A673 (cell line): ENCODE measurements at regions not wholly inside any gene's neighbourhood (a gene's known extent, or its start where the extent isn't known, plus 50 kb on each side); places are given as distances from the start of the nearest gene placed in this dataset.

Experiments
- BruUV-seq: library from RNA; stranded (reverse); fragments of 400-500 nt; replicated peaks from 2 replicates; lab custom pipeline; 2021; lab: Mats Ljungman, UMichigan
- CTCF ChIA-PET: fragments of 300-600 bp; sonication (Branson Sonifier 250); formaldehyde crosslinking; loops from one replicate; lab custom pipeline; 2022; ENCODE audit warnings: antibody characterized with exemption; lab: Charles Lee
- POLR2A ChIA-PET: fragments of 300-600 bp; sonication (Branson Sonifier 250); formaldehyde crosslinking; loops from one replicate; lab custom pipeline; 2022; ENCODE audit warnings: antibody characterized with exemption; ENCODE audit not compliant: low non-redundant PET; lab: Charles Lee
- DNase-seq: peaks from one replicate; pipeline ENCODE4 v3.0.0-alpha.2; 2015; ENCODE audit warnings: low spot score
- H3K27ac ChIP-seq: fragments of 200-600 bp; sonication (generic); 2 replicates; pipeline ENCODE4 v1.5.1; 2016; ENCODE audit warnings: mixed run types, low read depth, mild to moderate bottlenecking, mixed read lengths, antibody characterized with exemption, low read length; ENCODE audit not compliant: poor library complexity, severe bottlenecking
- H3K27me3 ChIP-seq: fragments of 200-600 bp; sonication (generic); replicated peaks from 2 replicates; pipeline ENCODE4 v1.6.1; 2017; ENCODE audit warnings: mixed run types, low read depth, mild to moderate bottlenecking, mixed read lengths, antibody characterized with exemption, low read length; ENCODE audit not compliant: insufficient read depth, poor library complexity
- H3K36me3 ChIP-seq: fragments of 200-600 bp; sonication (generic); 2 replicates; pipeline ENCODE4 v1.6.1; 2016; ENCODE audit warnings: mixed run types, mild to moderate bottlenecking, mixed read lengths, antibody characterized with exemption, low read length; ENCODE audit not compliant: insufficient read depth, poor library complexity, severe bottlenecking
- H3K4me1 ChIP-seq: fragments of 200-600 bp; sonication (generic); 2 replicates; pipeline ENCODE4 v1.6.1; 2017; ENCODE audit warnings: mixed run types, mild to moderate bottlenecking, mixed read lengths, antibody characterized with exemption, low read length; ENCODE audit not compliant: insufficient read depth, poor library complexity, severe bottlenecking
- H3K4me3 ChIP-seq: fragments of 200-600 bp; sonication (generic); 2 replicates; pipeline ENCODE4 v1.5.1; 2016; ENCODE audit warnings: low read depth, mixed run types, mild to moderate bottlenecking, mixed read lengths, low read length; ENCODE audit not compliant: poor library complexity, severe bottlenecking
- H3K9me3 ChIP-seq: fragments of 200-600 bp; sonication (generic); 2 replicates; pipeline ENCODE4 v1.6.1; 2016; ENCODE audit warnings: mixed run types, low read depth, mild to moderate bottlenecking, mixed read lengths, antibody characterized with exemption, low read length; ENCODE audit not compliant: poor library complexity, severe bottlenecking
- EZH2 ChIP-seq: fragments of 200-600 bp; sonication (generic); IDR thresholded peaks from 2 replicates; pipeline ENCODE4 v1.6.1; 2017; ENCODE audit warnings: borderline replicate concordance, low read depth, mild to moderate bottlenecking, mixed read lengths, antibody characterized with exemption, low read length; ENCODE audit not compliant: poor library complexity, severe bottlenecking
- intact Hi-C: fragments of 100-400 bp; cut with micrococcal nuclease; formaldehyde crosslinking; loops from one replicate; pipeline ENCODE4 v1.10.0; 2022; ENCODE audit not compliant: unreplicated experiment
- TF ChIP-seq, protein P1 (sequence below): fragments of 300-800, 200-600 bp; sonication (generic); conservative IDR thresholded peaks from 2 replicates; pipeline ENCODE4 v1.5.1; 2017; ENCODE audit warnings: low read depth, mild to moderate bottlenecking, antibody characterized with exemption, low read length, moderate library complexity, mixed read lengths

- ChIA-PET POLR2A (no interaction called here), CTCF (no interaction called here)
- BruUV-seq, result no TSS peak
- Histone ChIP-seq H3K27ac (no peak overlapping the region), H3K4me1 (no peaks in the 10 kb centered on the region), H3K36me3 (no peaks in the 10 kb centered on the region), H3K9me3 (no peaks in the 10 kb centered on the region), H3K4me3 (no peak overlapping the region), H3K27me3 (no peaks in the 10 kb centered on the region)
- intact Hi-C loops, result no loop called here
- no peak for DNase-seq
- TF ChIP-seq, protein P1, sequence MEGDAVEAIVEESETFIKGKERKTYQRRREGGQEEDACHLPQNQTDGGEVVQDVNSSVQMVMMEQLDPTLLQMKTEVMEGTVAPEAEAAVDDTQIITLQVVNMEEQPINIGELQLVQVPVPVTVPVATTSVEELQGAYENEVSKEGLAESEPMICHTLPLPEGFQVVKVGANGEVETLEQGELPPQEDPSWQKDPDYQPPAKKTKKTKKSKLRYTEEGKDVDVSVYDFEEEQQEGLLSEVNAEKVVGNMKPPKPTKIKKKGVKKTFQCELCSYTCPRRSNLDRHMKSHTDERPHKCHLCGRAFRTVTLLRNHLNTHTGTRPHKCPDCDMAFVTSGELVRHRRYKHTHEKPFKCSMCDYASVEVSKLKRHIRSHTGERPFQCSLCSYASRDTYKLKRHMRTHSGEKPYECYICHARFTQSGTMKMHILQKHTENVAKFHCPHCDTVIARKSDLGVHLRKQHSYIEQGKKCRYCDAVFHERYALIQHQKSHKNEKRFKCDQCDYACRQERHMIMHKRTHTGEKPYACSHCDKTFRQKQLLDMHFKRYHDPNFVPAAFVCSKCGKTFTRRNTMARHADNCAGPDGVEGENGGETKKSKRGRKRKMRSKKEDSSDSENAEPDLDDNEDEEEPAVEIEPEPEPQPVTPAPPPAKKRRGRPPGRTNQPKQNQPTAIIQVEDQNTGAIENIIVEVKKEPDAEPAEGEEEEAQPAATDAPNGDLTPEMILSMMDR, result no peak
- TF ChIP-seq EZH2, result no peak
Observed at GRCh38 chr3:76490064-76490463, 549.8 kb upstream of the ROBO2 start.

- Histone ChIP-seq H3K36me3 (no peaks in the 10 kb centered on the region), H3K4me1 (no peaks in the 10 kb centered on the region), H3K27ac (no peak overlapping the region), H3K27me3 (no peaks in the 10 kb centered on the region), H3K4me3 (no peak overlapping the region), H3K9me3 (no peaks in the 10 kb centered on the region)
- intact Hi-C loops, result no loop called here
- POLR2A ChIA-PET, result no interaction called here
- CTCF ChIA-PET, result no interaction called here
- BruUV-seq, result no TSS peak
- no peak for DNase-seq
- no peak for TF ChIP-seq EZH2
- TF ChIP-seq, protein P1, result no peak
Observed at GRCh38 chr3:76495216-76495615, 544.7 kb upstream of the ROBO2 start.

DNA sequence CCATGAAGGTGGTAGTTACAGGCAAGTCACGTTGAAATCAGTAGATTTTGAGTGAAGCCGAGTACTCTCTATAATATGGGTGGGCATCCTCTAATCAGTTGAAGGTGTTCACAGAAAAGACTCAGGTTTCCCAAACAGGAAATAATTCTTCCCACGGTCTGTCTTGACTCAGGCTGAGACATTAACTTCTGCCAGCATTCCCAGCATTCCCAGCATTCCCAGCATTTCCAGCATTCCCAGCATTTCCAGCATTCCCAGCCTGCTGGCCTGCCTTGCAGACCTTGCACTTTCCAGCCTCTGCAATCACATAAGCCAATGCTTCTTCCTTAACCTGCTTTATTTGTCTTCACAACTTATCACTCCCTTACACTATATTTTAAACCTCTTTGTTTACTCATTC lies 542.3 kb upstream of the ROBO2 start:
- no peak for DNase-seq

More for the DNA sequence above, 542.3 kb upstream of the ROBO2 start:
- Histone ChIP-seq H3K27me3 (no peaks in the 10 kb centered on the region), H3K4me3 (no peak overlapping the region), H3K9me3 (no peaks in the 10 kb centered on the region), H3K36me3 (no peaks in the 10 kb centered on the region), H3K4me1 (no peaks in the 10 kb centered on the region), H3K27ac (no peak overlapping the region)
- TF ChIP-seq EZH2, result no peak
- TF ChIP-seq, protein P1, result no peak
- BruUV-seq, result no TSS peak
- CTCF ChIA-PET, result no interaction called here
- intact Hi-C loops, result no loop called here
- POLR2A ChIA-PET, result no interaction called here
